Right lung (tissue), 2 donors: ENCODE measurements at regions not wholly inside any gene's neighbourhood (a gene's known extent, or its start where the extent isn't known, plus 50 kb on each side); places are given as distances from the start of the nearest gene placed in this dataset.

Source experiments
- DNase-seq, 2 donors: peaks; one replicate each; pipeline ENCODE4 v3.0.0-alpha.2; 2013

- no peak for DNase-seq
Observed at GRCh38 chr3:117404141-117404540, 694.6 kb downstream of the TUSC7 start.

GRCh38 chr3:117404730-117405129, 695.2 kb downstream of the TUSC7 start:
- DNase-seq, result no peak

- no peak for DNase-seq
Observed at GRCh38 chr3:117405359-117405758, 695.8 kb downstream of the TUSC7 start.

GRCh38 chr3:117407317-117407716, 697.7 kb downstream of the TUSC7 start:
- no peak for DNase-seq

- DNase-seq, result no peak
Observed at GRCh38 chr3:117408811-117409210, 699.2 kb downstream of the TUSC7 start.

- DNase-seq, result no peak
Observed at GRCh38 chr3:117409256-117409655, 699.7 kb downstream of the TUSC7 start.

- DNase-seq, result no peak
Observed at GRCh38 chr3:117409701-117410459, 700.3 kb downstream of the TUSC7 start.

GRCh38 chr3:117411971-117412370, 702.4 kb downstream of the TUSC7 start:
- no peak for DNase-seq

GRCh38 chr3:117417411-117417810, 707.8 kb downstream of the TUSC7 start:
- no peak for DNase-seq

- no peak for DNase-seq
Observed at GRCh38 chr3:117427081-117427480, 717.5 kb downstream of the TUSC7 start.

- DNase-seq, result no peak
Observed at GRCh38 chr3:117433427-117433826, 723.8 kb downstream of the TUSC7 start.

- DNase-seq, result no peak
Observed at GRCh38 chr3:117434661-117435412, 725.3 kb downstream of the TUSC7 start.

- no peak for DNase-seq
Observed at GRCh38 chr3:117435506-117435905, 725.9 kb downstream of the TUSC7 start.

- DNase-seq, result peak; percentile 10 to 28
Observed at GRCh38 chr3:117439812-117440211, 730.2 kb downstream of the TUSC7 start.

- DNase-seq, result no peak
Observed at GRCh38 chr3:117441851-117442250, 732.3 kb downstream of the TUSC7 start.

GRCh38 chr3:117442566-117442965, 733.0 kb downstream of the TUSC7 start:
- DNase-seq, result no peak

GRCh38 chr3:117443014-117443413, 733.4 kb downstream of the TUSC7 start:
- no peak for DNase-seq

- no peak for DNase-seq
Observed at GRCh38 chr3:117444175-117444574, 734.6 kb downstream of the TUSC7 start.

- DNase-seq, result no peak
Observed at GRCh38 chr3:117447419-117447818, 737.8 kb downstream of the TUSC7 start.

- DNase-seq, result no peak
Observed at GRCh38 chr3:117450026-117450425, 740.4 kb downstream of the TUSC7 start.

- no peak for DNase-seq
Observed at GRCh38 chr3:117454254-117454653, 744.7 kb downstream of the TUSC7 start.

- DNase-seq, result no peak
Observed at GRCh38 chr3:117454908-117455307, 745.3 kb downstream of the TUSC7 start.

GRCh38 chr3:117455782-117456181, 746.2 kb downstream of the TUSC7 start:
- DNase-seq, result no peak
